CD14-positive monocyte (primary cell): ENCODE measurements at regions not wholly inside any gene's neighbourhood (a gene's known extent, or its start where the extent isn't known, plus 50 kb on each side); places are given as distances from the start of the nearest gene placed in this dataset.
"Not testable (repeated sequence)": the region's sequence is repeated elsewhere in the genome, so short reads cannot be mapped to it uniquely, and the experiment has no call there.

Experiments used
- DNase-seq, 3 donors: peaks; one replicate each; pipeline ENCODE4 v3.0.0-alpha.2; 2011 to 2022
- H2AFZ ChIP-seq: 2 replicates; pipeline ENCODE4 v1.6.0; 2012; ENCODE audit warnings: mild to moderate bottlenecking, low read depth, low read length, inconsistent platforms; ENCODE audit not compliant: insufficient read depth, poor library complexity, severe bottlenecking
- H3K27ac ChIP-seq, 2 donors: 1 replicate in 1 of 2; 2 replicates in 1 of 2; pipeline ENCODE4 v1.5.1; 2012 to 2013; ENCODE audit warnings: low read length in 2 of 2, control low read depth in 1 of 2, inconsistent platforms in 1 of 2, low read depth in 1 of 2, mild to moderate bottlenecking in 1 of 2
- H3K27me3 ChIP-seq, 2 donors: one replicate each; pipeline versions ENCODE4 v1.6.0 to v1.6.1; 2011 to 2013; ENCODE audit warnings: low read length in 2 of 2; ENCODE audit not compliant: control insufficient read depth in 2 of 2, insufficient read depth in 2 of 2
- H3K36me3 ChIP-seq, 2 donors: replicated peaks in 1 of 2; 1 replicate in 1 of 2; 2 replicates in 1 of 2; pipeline versions ENCODE4 v1.5.1 to v1.6.1; 2012 to 2013; ENCODE audit warnings: low read length in 2 of 2, control low read depth in 1 of 2, inconsistent platforms in 1 of 2, mild to moderate bottlenecking in 1 of 2; ENCODE audit not compliant: insufficient read depth in 2 of 2, control insufficient read depth in 1 of 2
- H3K4me1 ChIP-seq, 2 donors: 1 replicate in 1 of 2; 2 replicates in 1 of 2; pipeline versions ENCODE4 v1.5.1 to v1.6.1; 2012 to 2013; ENCODE audit warnings: low read length in 2 of 2, control low read depth in 1 of 2, inconsistent platforms in 1 of 2, mild to moderate bottlenecking in 1 of 2, moderate library complexity in 1 of 2; ENCODE audit not compliant: insufficient read depth in 2 of 2, control insufficient read depth in 1 of 2
- H3K4me2 ChIP-seq: replicated peaks from 2 replicates; pipeline ENCODE3; 2012; ENCODE audit warnings: low read length, moderate library complexity, mild to moderate bottlenecking; ENCODE audit not compliant: poor library complexity, severe bottlenecking; ENCODE audit errors: extremely low read depth
- H3K4me3 ChIP-seq, 3 experiments: fragments of 200-600 bp in 1 of 3; sonication (generic) in 1 of 3; replicated peaks in 1 of 3; 1 replicate in 2 of 3; 2 replicates in 1 of 3; pipeline ENCODE4 v1.5.1; 2011 to 2013; ENCODE audit warnings: low read length in 3 of 3, mild to moderate bottlenecking in 3 of 3, control low read depth in 2 of 3, low read depth in 2 of 3, inconsistent platforms in 1 of 3, moderate library complexity in 1 of 3
- H3K79me2 ChIP-seq: 2 replicates; pipeline ENCODE4 v1.6.0; 2012; ENCODE audit warnings: mild to moderate bottlenecking, control low read depth, inconsistent platforms, low read length, moderate library complexity; ENCODE audit not compliant: insufficient read depth
- H3K9ac ChIP-seq: 2 replicates; pipeline ENCODE4 v1.6.0; 2017; ENCODE audit warnings: low read length, mild to moderate bottlenecking; ENCODE audit not compliant: insufficient read depth, poor library complexity, severe bottlenecking
- H3K9me3 ChIP-seq, 2 donors: replicated peaks in 1 of 2; 1 replicate in 1 of 2; 2 replicates in 1 of 2; pipeline versions ENCODE4 v1.5.1 to v1.6.1; 2012 to 2013; ENCODE audit warnings: low read length in 2 of 2, control low read depth in 1 of 2; ENCODE audit not compliant: control insufficient read depth in 1 of 2, insufficient read depth in 1 of 2
- H4K20me1 ChIP-seq: 2 replicates; pipeline ENCODE4 v1.6.0; 2012; ENCODE audit warnings: mild to moderate bottlenecking, low read length, control low read depth, moderate library complexity; ENCODE audit not compliant: insufficient read depth
- H3K27ac Mint-ChIP-seq, 7 donors: one replicate each; pipeline ENCODE4 v1.8.0; 2020; ENCODE audit warnings: mild to moderate bottlenecking in 7 of 7, mixed read lengths in 7 of 7, moderate library complexity in 6 of 7, inconsistent platforms in 2 of 7
- H3K27me3 Mint-ChIP-seq, 3 donors: one replicate each; pipeline ENCODE4 v1.8.0; 2021 to 2022; ENCODE audit warnings: low read depth in 3 of 3, mild to moderate bottlenecking in 3 of 3, mixed read lengths in 3 of 3, moderate library complexity in 3 of 3, inconsistent platforms in 1 of 3
- H3K36me3 Mint-ChIP-seq, 2 donors: one replicate each; pipeline ENCODE4 v1.8.0; 2020; ENCODE audit warnings: mixed read lengths in 2 of 2, inconsistent platforms in 1 of 2, mild to moderate bottlenecking in 1 of 2
- H3K4me1 Mint-ChIP-seq: one replicate; pipeline ENCODE4 v1.8.0; 2020; ENCODE audit warnings: mild to moderate bottlenecking, mixed read lengths
- H3K4me3 Mint-ChIP-seq, 2 donors: one replicate each; pipeline ENCODE4 v1.8.0; 2020; ENCODE audit warnings: mild to moderate bottlenecking in 2 of 2, mixed read lengths in 2 of 2, moderate library complexity in 1 of 2
- H3K9me3 Mint-ChIP-seq, 7 donors: one replicate each; pipeline ENCODE4 v1.8.0; 2020 to 2022; ENCODE audit warnings: mixed read lengths in 7 of 7, mild to moderate bottlenecking in 6 of 7, moderate library complexity in 6 of 7, inconsistent platforms in 2 of 7
- CTCF ChIP-seq: fragments of 200-600 bp; IDR thresholded peaks from one replicate; pipeline ENCODE4 v1.8.0; 2022; ENCODE audit warnings: antibody characterized with exemption, mild to moderate bottlenecking
- WGBS: methylation state at CpG from one replicate; pipeline ENCODE4 v1.1.5; 2013; ENCODE audit warnings: missing lambda C conversion rate; ENCODE audit not compliant: insufficient coverage; 5-methylcytosine and 5-hydroxymethylcytosine counted together
- intact Hi-C, 2 donors: fragments of 100-400 bp; cut with micrococcal nuclease; formaldehyde crosslinking; loops; one replicate each; pipeline versions ENCODE4 v1.15.0 to v1.15.1; 2023

GRCh38 chr10:126759531-126759930 lies 89.0 kb upstream of the C10orf90 start:
- Mint-ChIP-seq H3K36me3 (no peaks in the 10 kb centered on the region), H3K4me3 (no peak overlapping the region), H3K4me1 (no peaks in the 10 kb centered on the region), H3K9me3 (peaks cover 4 to 22% (median 11%) of the 10 kb centered on the region in 7 donors), H3K27ac (no peak overlapping the region), H3K27me3 (peaks cover 0 to 4% (median 2%) of the 10 kb centered on the region in 3 donors)
- H3K79me2 ChIP-seq, result no peaks in the 10 kb centered on the region
- H2AFZ ChIP-seq, result no peak overlapping the region
- H3K9me3 ChIP-seq, result peaks cover 0 to 7% of the 10 kb centered on the region in 2 donors
- intact Hi-C loops, result no loop called here
- H3K9ac ChIP-seq, result no peak overlapping the region
- H3K27me3 ChIP-seq, result no peaks in the 10 kb centered on the region
- 94% methylated on average over 3 of the region's 4 CpGs for WGBS
- TF ChIP-seq CTCF, result no peak
- no peaks in the 10 kb centered on the region for H4K20me1 ChIP-seq
- H3K36me3 ChIP-seq, result no peaks in the 10 kb centered on the region
- no peaks in the 10 kb centered on the region for H3K4me1 ChIP-seq
- no peak overlapping the region for H3K4me3 ChIP-seq
- H3K4me2 ChIP-seq, result no peak overlapping the region
- no peak overlapping the region for H3K27ac ChIP-seq
- no peak for DNase-seq

- H3K9ac ChIP-seq, H3K27me3 Mint-ChIP-seq, H3K4me3 Mint-ChIP-seq, H3K79me2 ChIP-seq, H3K9me3 ChIP-seq, H3K4me2 ChIP-seq, H3K27me3 ChIP-seq, H2AFZ ChIP-seq, H3K27ac Mint-ChIP-seq, H3K36me3 ChIP-seq, H4K20me1 ChIP-seq, H3K4me1 Mint-ChIP-seq, DNase-seq, H3K27ac ChIP-seq, intact Hi-C loops, H3K4me1 ChIP-seq, H3K4me3 ChIP-seq, H3K36me3 Mint-ChIP-seq: not testable (repeated sequence)
- peaks cover 2 to 15% (median 7%) of the 10 kb centered on the region in 7 donors for H3K9me3 Mint-ChIP-seq
- WGBS, result 51% methylated on average over 5 of the region's 6 CpGs
Observed at GRCh38 chr10:126766646-126767045, 96.2 kb upstream of the C10orf90 start.
